ENCODE measurements at regions not wholly inside any gene's neighbourhood (a gene's known extent, or its start where the extent isn't known, plus 50 kb on each side); places are given as distances from the start of the nearest gene placed in this dataset.

- H3K9me3 Mint-ChIP-seq (ENCODE audit: unreplicated experiment): no peaks in the 10 kb centered on the region
- no peaks in the 10 kb centered on the region for H3K4me1 Mint-ChIP-seq (ENCODE audit: low read depth, unreplicated experiment)
- DNase-seq: no peak
- H3K36me3 Mint-ChIP-seq (ENCODE audit: unreplicated experiment): peaks cover 6% of the 10 kb centered on the region
- H3K4me3 Mint-ChIP-seq (ENCODE audit: unreplicated experiment): no peak overlapping the region
- TF ChIP-seq, protein P1, sequence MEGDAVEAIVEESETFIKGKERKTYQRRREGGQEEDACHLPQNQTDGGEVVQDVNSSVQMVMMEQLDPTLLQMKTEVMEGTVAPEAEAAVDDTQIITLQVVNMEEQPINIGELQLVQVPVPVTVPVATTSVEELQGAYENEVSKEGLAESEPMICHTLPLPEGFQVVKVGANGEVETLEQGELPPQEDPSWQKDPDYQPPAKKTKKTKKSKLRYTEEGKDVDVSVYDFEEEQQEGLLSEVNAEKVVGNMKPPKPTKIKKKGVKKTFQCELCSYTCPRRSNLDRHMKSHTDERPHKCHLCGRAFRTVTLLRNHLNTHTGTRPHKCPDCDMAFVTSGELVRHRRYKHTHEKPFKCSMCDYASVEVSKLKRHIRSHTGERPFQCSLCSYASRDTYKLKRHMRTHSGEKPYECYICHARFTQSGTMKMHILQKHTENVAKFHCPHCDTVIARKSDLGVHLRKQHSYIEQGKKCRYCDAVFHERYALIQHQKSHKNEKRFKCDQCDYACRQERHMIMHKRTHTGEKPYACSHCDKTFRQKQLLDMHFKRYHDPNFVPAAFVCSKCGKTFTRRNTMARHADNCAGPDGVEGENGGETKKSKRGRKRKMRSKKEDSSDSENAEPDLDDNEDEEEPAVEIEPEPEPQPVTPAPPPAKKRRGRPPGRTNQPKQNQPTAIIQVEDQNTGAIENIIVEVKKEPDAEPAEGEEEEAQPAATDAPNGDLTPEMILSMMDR (IDR thresholded peaks at IDR 0.05; ENCODE audit: partially characterized antibody, unreplicated experiment): no peak
- no peak overlapping the region for H3K27ac Mint-ChIP-seq (ENCODE audit: unreplicated experiment)
- peaks cover 2% of the 10 kb centered on the region for H3K27me3 Mint-ChIP-seq (ENCODE audit: unreplicated experiment)
Observed at GRCh38 chr17:68695659-68696058, 94.5 kb upstream of the FAM20A start.

DNA sequence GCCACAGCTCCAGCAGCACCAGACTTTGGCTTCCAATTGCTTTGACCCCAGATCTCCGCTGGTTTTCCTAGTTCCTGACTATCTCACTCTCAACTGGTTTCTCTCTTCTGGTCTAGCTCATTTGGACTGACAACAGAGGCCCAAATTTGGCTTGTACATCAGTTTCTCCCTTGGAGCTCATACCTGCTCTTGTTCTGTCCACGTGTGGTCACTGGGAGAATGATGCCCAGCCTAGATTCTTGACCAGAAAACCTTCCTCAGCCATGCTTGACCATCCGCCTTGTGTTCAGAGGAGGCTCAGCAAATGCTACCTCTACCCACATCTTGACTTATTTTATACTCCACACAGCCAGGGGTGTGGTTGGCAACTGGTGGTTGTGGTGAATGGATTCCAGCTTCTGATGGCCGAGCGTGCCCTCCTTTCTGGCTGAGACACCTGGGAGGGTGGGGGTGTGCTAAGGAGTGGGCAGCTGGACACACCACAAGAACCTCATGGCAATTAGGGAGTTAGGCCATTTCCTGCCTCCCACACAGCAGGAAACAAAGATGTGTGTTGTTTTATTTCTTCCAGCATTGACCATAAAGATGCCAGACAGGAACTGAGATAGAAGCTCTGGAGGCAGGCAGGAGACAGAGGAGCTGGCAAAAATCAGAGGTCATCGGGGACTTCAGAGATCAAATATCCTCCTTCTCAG, 93.8 kb upstream of the FAM20A start:
- Mint-ChIP-seq H3K36me3 (ENCODE audit: unreplicated experiment) (peaks cover 6% of the 10 kb centered on the region), H3K9me3 (ENCODE audit: unreplicated experiment) (no peaks in the 10 kb centered on the region), H3K27ac (ENCODE audit: unreplicated experiment) (no peak overlapping the region), H3K4me1 (ENCODE audit: low read depth, unreplicated experiment) (no peaks in the 10 kb centered on the region), H3K4me3 (ENCODE audit: unreplicated experiment) (no peak overlapping the region), H3K27me3 (ENCODE audit: unreplicated experiment) (peaks cover 2% of the 10 kb centered on the region)
- no peak for DNase-seq
- TF ChIP-seq, protein P1 (IDR thresholded peaks at IDR 0.05; ENCODE audit: partially characterized antibody, unreplicated experiment): no peak

GRCh38 chr17:68693896-68694295, 92.7 kb upstream of the FAM20A start:
- Mint-ChIP-seq H3K9me3 (ENCODE audit: unreplicated experiment) (no peaks in the 10 kb centered on the region), H3K27me3 (ENCODE audit: unreplicated experiment) (peaks cover 2% of the 10 kb centered on the region), H3K36me3 (ENCODE audit: unreplicated experiment) (peaks cover 6% of the 10 kb centered on the region), H3K4me1 (ENCODE audit: low read depth, unreplicated experiment) (no peaks in the 10 kb centered on the region), H3K4me3 (ENCODE audit: unreplicated experiment) (no peak overlapping the region), H3K27ac (ENCODE audit: unreplicated experiment) (no peak overlapping the region)
- TF ChIP-seq, protein P1 (IDR thresholded peaks at IDR 0.05; ENCODE audit: partially characterized antibody, unreplicated experiment): no peak
- DNase-seq: no peak

DNA sequence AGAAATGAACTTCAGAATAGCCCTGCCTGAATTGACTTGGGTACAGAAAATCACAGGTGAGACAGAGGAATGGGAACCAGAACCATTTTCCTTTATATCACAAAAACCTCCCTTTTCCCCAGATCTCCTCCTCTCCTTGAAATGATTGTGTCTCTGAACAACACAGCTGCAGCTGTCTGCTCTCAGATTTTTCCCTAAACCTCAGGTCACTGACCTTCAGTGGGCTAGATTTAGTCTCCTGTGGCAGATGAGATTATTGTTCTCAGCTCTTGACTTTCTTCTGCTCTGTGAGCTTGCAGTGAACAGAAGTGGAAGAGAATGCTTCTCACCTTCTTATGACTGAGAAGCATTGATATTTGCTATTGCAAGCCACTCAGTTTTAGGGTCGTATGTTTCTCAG, 92.3 kb upstream of the FAM20A start:
- Mint-ChIP-seq H3K36me3 (ENCODE audit: unreplicated experiment) (peaks cover 6% of the 10 kb centered on the region), H3K9me3 (ENCODE audit: unreplicated experiment) (no peaks in the 10 kb centered on the region), H3K27me3 (ENCODE audit: unreplicated experiment) (peaks cover 2% of the 10 kb centered on the region), H3K27ac (ENCODE audit: unreplicated experiment) (no peak overlapping the region), H3K4me3 (ENCODE audit: unreplicated experiment) (no peak overlapping the region), H3K4me1 (ENCODE audit: low read depth, unreplicated experiment) (no peaks in the 10 kb centered on the region)
- no peak for DNase-seq
- TF ChIP-seq, protein P1 (IDR thresholded peaks at IDR 0.05; ENCODE audit: partially characterized antibody, unreplicated experiment): no peak

- H3K4me3 Mint-ChIP-seq (ENCODE audit: unreplicated experiment): no peak overlapping the region
Observed at GRCh38 chr17:68686108-68686988, 85.2 kb upstream of the FAM20A start.

More at GRCh38 chr17:68686108-68686988, 85.2 kb upstream of the FAM20A start:
- Mint-ChIP-seq H3K9me3 (ENCODE audit: unreplicated experiment) (peaks cover 3% of the 10 kb centered on the region), H3K4me1 (ENCODE audit: low read depth, unreplicated experiment) (peaks cover 3% of the 10 kb centered on the region), H3K27me3 (ENCODE audit: unreplicated experiment) (no peaks in the 10 kb centered on the region), H3K36me3 (ENCODE audit: unreplicated experiment) (no peaks in the 10 kb centered on the region), H3K27ac (ENCODE audit: unreplicated experiment) (no peak overlapping the region)
- no peak for DNase-seq
- TF ChIP-seq, protein P1 (IDR thresholded peaks at IDR 0.05; ENCODE audit: partially characterized antibody, unreplicated experiment): no peak

Data from glutamatergic neuron (in vitro differentiated cells).